ENCODE measurements at regions not wholly inside any gene's neighbourhood (a gene's known extent, or its start where the extent isn't known, plus 50 kb on each side); places are given as distances from the start of the nearest gene placed in this dataset.

DNA sequence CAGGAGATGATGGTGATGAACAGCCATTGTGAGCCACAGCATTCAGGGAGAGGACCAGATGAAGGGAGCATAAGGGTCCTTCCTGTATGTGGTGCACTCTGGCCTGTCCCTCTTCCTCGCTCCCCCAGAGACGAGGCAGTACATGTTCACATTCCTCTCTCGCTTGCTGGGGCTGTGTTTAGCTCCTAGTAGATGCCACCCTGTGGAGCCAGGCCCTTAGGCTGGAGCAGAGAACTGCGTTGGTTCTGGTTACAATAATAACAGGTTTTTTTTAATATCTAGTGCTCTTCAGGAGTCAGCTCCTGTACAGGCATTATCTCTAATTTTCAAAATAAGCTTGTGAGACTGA, 171.1 kb upstream of the MYT1L start:
- TF ChIP-seq, protein P1, sequence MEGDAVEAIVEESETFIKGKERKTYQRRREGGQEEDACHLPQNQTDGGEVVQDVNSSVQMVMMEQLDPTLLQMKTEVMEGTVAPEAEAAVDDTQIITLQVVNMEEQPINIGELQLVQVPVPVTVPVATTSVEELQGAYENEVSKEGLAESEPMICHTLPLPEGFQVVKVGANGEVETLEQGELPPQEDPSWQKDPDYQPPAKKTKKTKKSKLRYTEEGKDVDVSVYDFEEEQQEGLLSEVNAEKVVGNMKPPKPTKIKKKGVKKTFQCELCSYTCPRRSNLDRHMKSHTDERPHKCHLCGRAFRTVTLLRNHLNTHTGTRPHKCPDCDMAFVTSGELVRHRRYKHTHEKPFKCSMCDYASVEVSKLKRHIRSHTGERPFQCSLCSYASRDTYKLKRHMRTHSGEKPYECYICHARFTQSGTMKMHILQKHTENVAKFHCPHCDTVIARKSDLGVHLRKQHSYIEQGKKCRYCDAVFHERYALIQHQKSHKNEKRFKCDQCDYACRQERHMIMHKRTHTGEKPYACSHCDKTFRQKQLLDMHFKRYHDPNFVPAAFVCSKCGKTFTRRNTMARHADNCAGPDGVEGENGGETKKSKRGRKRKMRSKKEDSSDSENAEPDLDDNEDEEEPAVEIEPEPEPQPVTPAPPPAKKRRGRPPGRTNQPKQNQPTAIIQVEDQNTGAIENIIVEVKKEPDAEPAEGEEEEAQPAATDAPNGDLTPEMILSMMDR (IDR thresholded peaks at IDR 0.05; ENCODE audit: poor library complexity), result no peak
- no peak for TF ChIP-seq EZH2 (IDR thresholded peaks at IDR 0.05; ENCODE audit: borderline replicate concordance)
